HEK293 (cell line): ENCODE measurements at regions not wholly inside any gene's neighbourhood (a gene's known extent, or its start where the extent isn't known, plus 50 kb on each side); places are given as distances from the start of the nearest gene placed in this dataset.

Experiments used
- HIC1 ChIP-seq: fragments of 450-650 bp; formaldehyde crosslinking; IDR thresholded peaks from 2 replicates; pipeline ENCODE4 v1.5.1; 2016; ENCODE audit warnings: missing biosample characterization, missing genetic modification characterization
- SCRT1 ChIP-seq: fragments of 450-650 bp; formaldehyde crosslinking; IDR thresholded peaks from 2 replicates; pipeline ENCODE4 v1.5.1; 2016; ENCODE audit warnings: missing biosample characterization, missing genetic modification characterization, borderline replicate concordance
- YY1 ChIP-seq: fragments of 450-650 bp; formaldehyde crosslinking; IDR thresholded peaks from 2 replicates; pipeline ENCODE4 v1.5.1; 2018; ENCODE audit warnings: missing biosample characterization, missing genetic modification characterization
- ZNF169 ChIP-seq: fragments of 450-650 bp; formaldehyde crosslinking; IDR thresholded peaks from 2 replicates; pipeline ENCODE4 v1.5.1; 2016; ENCODE audit warnings: missing biosample characterization, missing genetic modification characterization
- ZNF433 ChIP-seq: fragments of 450-650 bp; formaldehyde crosslinking; IDR thresholded peaks from 2 replicates; pipeline ENCODE4 v1.5.1; 2016; ENCODE audit warnings: missing biosample characterization, missing genetic modification characterization, low read depth
- ZNF558 ChIP-seq: fragments of 450-650 bp; formaldehyde crosslinking; IDR thresholded peaks from 2 replicates; pipeline ENCODE4 v1.5.1; 2016; ENCODE audit warnings: missing biosample characterization, missing genetic modification characterization

- TF ChIP-seq HIC1 = no peak
- no peak for TF ChIP-seq ZNF433 (tag by site-specific recombination)
- no peak for TF ChIP-seq YY1 (tag by site-specific recombination)
- no peak for TF ChIP-seq ZNF169 (tag by site-specific recombination)
- TF ChIP-seq ZNF558 (tag by site-specific recombination) = no peak
- TF ChIP-seq SCRT1 (tag by site-specific recombination) = no peak
These were observed 120.0 kb upstream of the HS3ST3A1 start for GRCh38 chr17:13721705-13722104.
